Ovary (tissue), 3 donors: ENCODE measurements at regions not wholly inside any gene's neighbourhood (a gene's known extent, or its start where the extent isn't known, plus 50 kb on each side); places are given as distances from the start of the nearest gene placed in this dataset.

Experiments used
- CTCF ChIP-seq, 3 donors: fragments of 450-650 bp in 2 of 3; fragments of 200-600 bp in 1 of 3; IDR thresholded peaks; one replicate each; pipeline versions ENCODE4 v1.5.1 to v1.8.0; 2016 to 2022; ENCODE audit warnings: antibody characterized with exemption in 3 of 3, mild to moderate bottlenecking in 1 of 3
- EP300 ChIP-seq: sonication (generic); formaldehyde crosslinking; IDR thresholded peaks from one replicate; pipeline ENCODE4 v1.6.1; 2017; ENCODE audit warnings: antibody characterized with exemption
- POLR2A ChIP-seq: fragments of 450-650 bp; IDR thresholded peaks from one replicate; pipeline ENCODE4 v1.6.1; 2017; ENCODE audit warnings: antibody characterized with exemption, mild to moderate bottlenecking, moderate library complexity
- donor health status: DM: no; HTN: no; CAD: no.

DNA sequence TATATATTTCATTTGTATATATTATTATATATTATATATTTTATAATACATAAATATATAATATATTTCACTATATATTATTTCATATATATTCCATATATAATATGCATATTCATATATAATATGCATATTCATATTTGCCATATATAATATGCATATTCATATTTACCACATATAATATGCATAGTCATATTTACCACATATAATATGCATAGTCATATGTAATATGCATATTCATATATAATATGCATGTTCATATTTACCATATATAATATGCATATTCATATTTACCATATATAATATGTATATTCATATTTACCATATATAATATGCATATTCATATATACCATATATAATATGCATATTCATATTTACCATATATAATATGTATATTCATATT lies 51.2 kb upstream of the GATA2 start:
- TF ChIP-seq CTCF (IDR thresholded peaks at IDR 0.05) (no peak), POLR2A (no peak), EP300 (no peak)
